Astrocyte (in vitro differentiated cells and primary cell): ENCODE measurements at regions not wholly inside any gene's neighbourhood (a gene's known extent, or its start where the extent isn't known, plus 50 kb on each side); places are given as distances from the start of the nearest gene placed in this dataset.
A peak's percentile ranks its signal among the peaks of the same experiment; 100 is the strongest.

Source experiments
- DNase-seq: peaks from one replicate; pipeline ENCODE4 v3.0.0-alpha.2; 2010; ENCODE audit warnings: low read depth
- FAIRE-seq: peaks from 2 replicates; lab custom pipeline; 2011; peaks lifted over from hg19 to GRCh38; lab: Jason Lieb, UNC
- H2AFZ ChIP-seq: 2 replicates; pipeline ENCODE4 v1.6.0; 2012; ENCODE audit warnings: low read depth, low read length, inconsistent platforms
- H3K27ac ChIP-seq: 2 replicates; pipeline ENCODE4 v1.5.1; 2011; ENCODE audit warnings: low read depth, low read length, inconsistent platforms
- H3K27me3 ChIP-seq: 2 replicates; pipeline ENCODE4 v1.6.0; 2011; ENCODE audit warnings: low read length, inconsistent platforms; ENCODE audit not compliant: insufficient read depth
- H3K36me3 ChIP-seq: 2 replicates; pipeline ENCODE4 v1.5.1; 2011; ENCODE audit warnings: low read length, inconsistent platforms; ENCODE audit not compliant: insufficient read depth
- H3K4me1 ChIP-seq: 2 replicates; pipeline ENCODE4 v1.5.1; 2011; ENCODE audit warnings: low read length, inconsistent platforms; ENCODE audit not compliant: insufficient read depth
- H3K4me2 ChIP-seq: 2 replicates; pipeline ENCODE4 v1.6.0; 2012; ENCODE audit warnings: low read length, inconsistent platforms
- H3K4me3 ChIP-seq: 2 replicates; pipeline ENCODE4 v1.5.1; 2011; ENCODE audit warnings: low read depth, mild to moderate bottlenecking, low read length, inconsistent platforms; ENCODE audit not compliant: insufficient read depth
- H3K79me2 ChIP-seq: 2 replicates; pipeline ENCODE4 v1.6.0; 2012; ENCODE audit warnings: mild to moderate bottlenecking, low read length, inconsistent platforms; ENCODE audit not compliant: insufficient read depth
- H3K9ac ChIP-seq: 2 replicates; pipeline ENCODE4 v1.6.0; 2012; ENCODE audit warnings: mild to moderate bottlenecking, low read length, inconsistent platforms
- H3K9me3 ChIP-seq: 2 replicates; pipeline ENCODE4 v1.5.1; 2012; ENCODE audit warnings: low read depth, mild to moderate bottlenecking, low read length, inconsistent platforms; ENCODE audit not compliant: insufficient read depth
- H4K20me1 ChIP-seq: 2 replicates; pipeline ENCODE4 v1.6.0; 2012; ENCODE audit warnings: low read length, inconsistent platforms; ENCODE audit not compliant: insufficient read depth
- H3K27ac Mint-ChIP-seq: one replicate; pipeline ENCODE4 v1.8.0; 2021; ENCODE audit warnings: mild to moderate bottlenecking, mixed read lengths; ENCODE audit not compliant: unreplicated experiment
- H3K27me3 Mint-ChIP-seq: one replicate; pipeline ENCODE4 v1.8.0; 2021; ENCODE audit warnings: low read depth, mixed read lengths; ENCODE audit not compliant: unreplicated experiment
- H3K36me3 Mint-ChIP-seq: one replicate; pipeline ENCODE4 v1.8.0; 2021; ENCODE audit warnings: low read depth, mixed read lengths; ENCODE audit not compliant: unreplicated experiment
- H3K4me1 Mint-ChIP-seq: one replicate; pipeline ENCODE4 v1.8.0; 2021; ENCODE audit warnings: low read depth, mixed read lengths; ENCODE audit not compliant: unreplicated experiment
- H3K4me3 Mint-ChIP-seq: one replicate; pipeline ENCODE4 v1.8.0; 2021; ENCODE audit warnings: mild to moderate bottlenecking, moderate library complexity, mixed read lengths; ENCODE audit not compliant: unreplicated experiment
- H3K9me3 Mint-ChIP-seq: one replicate; pipeline ENCODE4 v1.8.0; 2021; ENCODE audit warnings: mild to moderate bottlenecking, mixed read lengths; ENCODE audit not compliant: unreplicated experiment
- CTCF ChIP-seq: IDR thresholded peaks from 2 replicates; pipeline ENCODE4 v1.5.1; 2011; ENCODE audit warnings: low read depth, mild to moderate bottlenecking, inconsistent platforms, low read length, moderate library complexity; ENCODE audit not compliant: insufficient read depth
- EZH2 ChIP-seq: IDR thresholded peaks from 2 replicates; pipeline ENCODE4 v1.6.1; 2012; ENCODE audit warnings: mild to moderate bottlenecking, low read length, inconsistent platforms; ENCODE audit not compliant: insufficient read depth

- H3K4me1 Mint-ChIP-seq, result no peaks in the 10 kb centered on the region
- no peaks in the 10 kb centered on the region for H3K36me3 Mint-ChIP-seq
- Histone ChIP-seq H3K79me2 (no peaks in the 10 kb centered on the region), H3K4me2 (no peak overlapping the region), H3K9me3 (no peaks in the 10 kb centered on the region), H2AFZ (no peak overlapping the region), H3K4me3 (no peak overlapping the region), H3K9ac (no peak overlapping the region), H3K4me1 (no peaks in the 10 kb centered on the region), H3K27ac (no peak overlapping the region), H4K20me1 (no peaks in the 10 kb centered on the region), H3K27me3 (no peaks in the 10 kb centered on the region), H3K36me3 (no peaks in the 10 kb centered on the region)
- TF ChIP-seq EZH2, result no peak
- TF ChIP-seq CTCF, result no peak
- peak; percentile 32 for DNase-seq
- no peak overlapping the region for H3K4me3 Mint-ChIP-seq
- no peak overlapping the region for H3K27ac Mint-ChIP-seq
- FAIRE-seq, result no peak
- no peaks in the 10 kb centered on the region for H3K27me3 Mint-ChIP-seq
- H3K9me3 Mint-ChIP-seq, result peaks cover 12% of the 10 kb centered on the region
These were observed 90.8 kb downstream of the LHX9 start for GRCh38 chr1:198007687-198008607.

- Histone ChIP-seq H3K4me1 (peaks cover 10% of the 10 kb centered on the region), H4K20me1 (no peaks in the 10 kb centered on the region), H3K9me3 (no peaks in the 10 kb centered on the region), H3K4me3 (no peak overlapping the region), H3K27ac (no peak overlapping the region), H3K9ac (no peak overlapping the region), H3K27me3 (no peaks in the 10 kb centered on the region), H3K36me3 (no peaks in the 10 kb centered on the region), H2AFZ (no peak overlapping the region), H3K4me2 (no peak overlapping the region), H3K79me2 (no peaks in the 10 kb centered on the region)
- Mint-ChIP-seq H3K9me3 (peaks cover 15% of the 10 kb centered on the region), H3K4me1 (peaks cover 15% of the 10 kb centered on the region), H3K4me3 (no peak overlapping the region), H3K27ac (no peak overlapping the region), H3K27me3 (no peaks in the 10 kb centered on the region), H3K36me3 (peaks cover 6% of the 10 kb centered on the region)
- FAIRE-seq, result no peak
- DNase-seq, result no peak
- TF ChIP-seq EZH2 (no peak), CTCF (no peak)
These were observed 97.2 kb downstream of the LHX9 start for GRCh38 chr1:198014355-198014754.

GRCh38 chr1:198015309-198015708 lies 98.1 kb downstream of the LHX9 start:
- DNase-seq, result no peak
- Histone ChIP-seq H3K36me3 (no peaks in the 10 kb centered on the region), H3K9me3 (no peaks in the 10 kb centered on the region), H3K4me1 (peaks cover 10% of the 10 kb centered on the region), H3K4me2 (no peak overlapping the region), H3K9ac (no peak overlapping the region), H2AFZ (no peak overlapping the region), H3K27me3 (no peaks in the 10 kb centered on the region), H3K4me3 (no peak overlapping the region), H3K79me2 (no peaks in the 10 kb centered on the region), H3K27ac (no peak overlapping the region), H4K20me1 (no peaks in the 10 kb centered on the region)
- no peak for FAIRE-seq
- TF ChIP-seq EZH2 (no peak), CTCF (no peak)
- H3K4me3 Mint-ChIP-seq, result no peak overlapping the region
- no peak overlapping the region for H3K27ac Mint-ChIP-seq
- H3K9me3 Mint-ChIP-seq, result peaks cover 12% of the 10 kb centered on the region
- peaks cover 6% of the 10 kb centered on the region for H3K36me3 Mint-ChIP-seq
- H3K27me3 Mint-ChIP-seq, result no peaks in the 10 kb centered on the region
- peaks cover 15% of the 10 kb centered on the region for H3K4me1 Mint-ChIP-seq
